ENCODE measurements at regions not wholly inside any gene's neighbourhood (a gene's known extent, or its start where the extent isn't known, plus 50 kb on each side); places are given as distances from the start of the nearest gene placed in this dataset.

DNA sequence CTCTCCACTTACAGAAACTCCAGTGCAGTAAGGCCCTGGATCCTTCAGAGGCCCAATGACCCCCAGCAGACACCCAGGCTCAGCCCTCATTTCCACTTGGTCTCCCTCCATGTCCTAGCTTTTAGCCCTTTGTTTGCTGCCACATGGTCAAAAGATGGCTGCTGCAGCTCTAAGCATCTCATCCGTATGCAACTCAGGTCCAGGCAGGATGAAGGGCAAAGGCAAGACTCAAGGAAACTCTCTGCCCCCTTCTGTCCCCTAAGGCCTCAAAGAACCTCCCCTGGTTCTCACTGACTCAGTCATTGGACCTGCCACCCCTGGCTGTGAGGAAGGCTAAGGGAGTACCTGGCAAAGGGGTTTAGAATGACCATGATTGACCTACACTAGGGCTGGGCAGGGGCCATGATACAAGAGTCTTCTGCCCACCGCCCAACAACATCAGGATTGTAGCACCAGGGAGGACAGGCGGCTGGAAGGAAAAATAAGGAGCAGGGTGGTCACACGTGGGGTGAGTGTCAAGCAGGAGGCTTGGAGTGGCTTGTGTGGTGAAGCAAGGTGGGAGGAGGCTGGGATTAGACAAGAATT, 303.8 kb upstream of the ZMIZ1 start:
- TF ChIP-seq, protein P1, sequence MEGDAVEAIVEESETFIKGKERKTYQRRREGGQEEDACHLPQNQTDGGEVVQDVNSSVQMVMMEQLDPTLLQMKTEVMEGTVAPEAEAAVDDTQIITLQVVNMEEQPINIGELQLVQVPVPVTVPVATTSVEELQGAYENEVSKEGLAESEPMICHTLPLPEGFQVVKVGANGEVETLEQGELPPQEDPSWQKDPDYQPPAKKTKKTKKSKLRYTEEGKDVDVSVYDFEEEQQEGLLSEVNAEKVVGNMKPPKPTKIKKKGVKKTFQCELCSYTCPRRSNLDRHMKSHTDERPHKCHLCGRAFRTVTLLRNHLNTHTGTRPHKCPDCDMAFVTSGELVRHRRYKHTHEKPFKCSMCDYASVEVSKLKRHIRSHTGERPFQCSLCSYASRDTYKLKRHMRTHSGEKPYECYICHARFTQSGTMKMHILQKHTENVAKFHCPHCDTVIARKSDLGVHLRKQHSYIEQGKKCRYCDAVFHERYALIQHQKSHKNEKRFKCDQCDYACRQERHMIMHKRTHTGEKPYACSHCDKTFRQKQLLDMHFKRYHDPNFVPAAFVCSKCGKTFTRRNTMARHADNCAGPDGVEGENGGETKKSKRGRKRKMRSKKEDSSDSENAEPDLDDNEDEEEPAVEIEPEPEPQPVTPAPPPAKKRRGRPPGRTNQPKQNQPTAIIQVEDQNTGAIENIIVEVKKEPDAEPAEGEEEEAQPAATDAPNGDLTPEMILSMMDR (IDR thresholded peaks at IDR 0.05; ENCODE audit: borderline replicate concordance, control extremely low read depth, extremely low read depth, insufficient read depth, missing control alignments), result no peak
- no peak for DNase-seq (ENCODE audit: low spot score)
- in situ Hi-C loops (cut with MboI; ENCODE audit: low sequenced_read_pairs, unreplicated experiment), result no loop called here

DNA sequence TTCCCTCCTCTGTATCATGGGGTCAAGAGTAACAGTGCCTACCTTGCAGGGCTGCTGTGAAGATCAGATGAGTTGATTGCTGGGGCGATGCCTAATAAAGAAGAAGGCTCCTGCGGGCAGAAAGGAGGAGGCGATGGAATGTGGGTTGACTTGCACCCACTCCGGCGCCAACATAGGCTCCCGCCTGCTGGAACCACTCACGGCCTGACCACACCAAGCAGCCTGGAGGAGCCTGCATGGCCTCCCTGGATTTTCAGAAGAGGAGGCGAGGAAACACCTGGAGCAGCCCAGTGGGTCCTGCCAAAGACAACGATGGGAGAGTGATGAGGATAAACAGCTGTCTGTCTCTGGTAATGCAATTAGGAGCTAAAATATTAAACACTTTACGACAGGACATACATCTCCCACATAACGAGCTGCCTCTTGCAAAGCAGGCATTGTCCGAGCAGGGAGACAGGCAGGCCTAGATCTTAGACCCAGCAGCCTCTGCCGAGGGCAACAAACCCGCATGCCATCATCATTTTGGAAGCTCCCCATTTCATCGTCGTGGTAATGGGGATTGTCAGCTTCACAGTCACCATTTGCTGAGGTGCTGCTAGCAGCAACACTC, 302.9 kb upstream of the ZMIZ1 start:
- no peak for DNase-seq (ENCODE audit: low spot score)
- TF ChIP-seq, protein P1 (IDR thresholded peaks at IDR 0.05; ENCODE audit: borderline replicate concordance, control extremely low read depth, extremely low read depth, insufficient read depth, missing control alignments), result no peak
- in situ Hi-C loops (cut with MboI; ENCODE audit: low sequenced_read_pairs, unreplicated experiment), result no loop called here

DNA sequence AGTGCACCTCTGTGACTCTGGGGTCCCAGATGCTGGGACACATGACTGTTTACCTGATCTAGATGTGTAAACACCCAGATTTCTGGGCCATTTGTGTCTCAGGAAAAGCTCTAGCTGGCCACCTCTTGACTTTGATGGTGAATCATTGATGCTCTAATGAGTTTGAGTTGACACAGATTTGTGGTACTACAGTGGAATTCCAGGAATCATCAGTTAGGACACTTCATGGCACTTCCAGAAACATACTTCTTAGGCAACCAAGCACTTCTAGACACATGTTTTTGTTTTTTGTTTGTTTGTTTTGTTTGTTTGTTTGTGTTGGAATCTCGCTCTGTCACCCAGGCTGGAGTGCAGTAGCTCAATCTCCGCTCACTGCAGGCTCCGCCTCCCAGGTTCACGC, 302.2 kb upstream of the ZMIZ1 start:
- in situ Hi-C loops (cut with MboI; ENCODE audit: low sequenced_read_pairs, unreplicated experiment), result no loop called here
- no peak for DNase-seq (ENCODE audit: low spot score)
- TF ChIP-seq, protein P1 (IDR thresholded peaks at IDR 0.05; ENCODE audit: borderline replicate concordance, control extremely low read depth, extremely low read depth, insufficient read depth, missing control alignments), result no peak

DNA sequence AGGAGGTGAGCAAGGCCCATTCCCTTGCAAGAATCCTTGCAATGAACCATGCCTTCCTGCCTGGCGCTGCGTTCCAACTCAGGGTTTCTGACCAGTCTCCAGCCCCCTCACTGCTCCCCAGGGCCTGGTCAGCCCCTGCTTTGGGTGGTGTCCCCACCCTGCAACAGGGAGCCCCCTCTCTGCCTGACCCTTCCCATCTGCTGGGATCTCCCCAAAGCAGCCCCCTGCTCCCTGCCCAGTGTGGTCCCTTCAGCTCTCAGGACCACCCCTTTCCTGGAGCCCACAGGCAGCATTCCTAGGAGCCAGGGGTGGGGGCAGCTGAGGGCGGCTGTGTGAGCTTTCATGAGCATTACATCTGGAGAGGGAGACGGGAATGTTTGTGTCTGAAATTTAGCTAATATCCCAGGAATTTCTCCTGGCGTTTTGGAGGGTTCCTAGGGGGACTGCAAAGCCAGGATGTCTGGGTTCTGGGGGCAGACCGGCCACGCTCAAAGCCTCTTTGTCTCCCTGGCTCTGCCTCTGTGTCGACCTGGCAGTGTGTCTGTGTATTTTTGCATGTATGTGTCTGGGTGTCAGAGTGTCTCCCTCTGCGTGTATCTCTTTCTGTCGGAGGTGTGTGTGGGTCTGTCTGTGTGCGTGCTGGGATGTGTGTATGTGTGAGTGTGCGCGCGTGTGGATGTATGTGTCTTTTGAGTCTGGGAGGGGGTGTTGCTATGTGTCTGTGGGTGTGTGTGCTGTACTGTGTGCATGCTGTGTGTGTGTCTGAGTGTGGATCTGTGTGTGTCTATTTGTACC, 300.5 kb upstream of the ZMIZ1 start:
- in situ Hi-C loops (cut with MboI; ENCODE audit: low sequenced_read_pairs, unreplicated experiment), result no loop called here
- TF ChIP-seq, protein P1 (IDR thresholded peaks at IDR 0.05; ENCODE audit: borderline replicate concordance, control extremely low read depth, extremely low read depth, insufficient read depth, missing control alignments), result no peak
- DNase-seq (ENCODE audit: low spot score), result no peak

DNA sequence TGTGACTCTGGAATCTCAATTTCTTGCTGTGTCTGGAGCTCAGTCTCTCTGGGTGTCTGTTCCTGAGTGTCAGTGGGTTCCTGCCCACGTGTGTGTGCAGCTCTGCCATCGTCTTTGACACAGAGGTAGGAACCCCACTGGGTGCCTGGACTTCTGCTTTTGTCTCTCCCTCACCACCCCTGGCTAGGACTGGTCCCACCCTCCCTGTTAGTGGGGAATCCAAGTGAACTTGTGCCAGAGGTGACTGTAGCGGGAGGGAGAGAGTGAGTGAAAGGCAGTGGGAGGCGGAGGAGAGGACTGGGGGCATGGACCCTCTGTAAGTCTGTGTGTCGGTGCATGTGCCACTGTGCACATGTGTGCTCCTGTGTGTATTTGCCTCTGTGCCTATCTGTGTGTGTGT, 299.9 kb upstream of the ZMIZ1 start:
- in situ Hi-C loops (cut with MboI; ENCODE audit: low sequenced_read_pairs, unreplicated experiment), result no loop called here
- TF ChIP-seq, protein P1 (IDR thresholded peaks at IDR 0.05; ENCODE audit: borderline replicate concordance, control extremely low read depth, extremely low read depth, insufficient read depth, missing control alignments), result no peak
- no peak for DNase-seq (ENCODE audit: low spot score)

DNA sequence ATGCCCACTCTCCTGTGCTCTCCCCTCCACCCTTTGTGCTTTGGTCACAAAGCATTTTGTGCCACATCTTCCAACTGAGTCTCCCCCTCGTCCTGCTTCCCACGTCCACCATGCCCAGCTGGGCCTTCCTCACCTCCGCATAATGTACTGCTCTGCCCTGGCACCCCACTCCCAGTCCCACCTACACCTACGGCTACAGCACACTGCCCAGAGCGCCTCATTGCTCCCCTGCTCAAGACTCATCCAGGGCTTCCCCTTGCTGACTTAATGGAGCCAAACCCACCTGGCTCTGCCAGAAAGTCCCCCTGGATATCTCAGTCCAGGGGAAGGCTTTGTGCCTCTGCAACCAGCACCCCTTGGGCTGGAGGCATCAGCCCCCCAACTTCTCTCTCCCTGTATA, 299.2 kb upstream of the ZMIZ1 start:
- no peak for DNase-seq (ENCODE audit: low spot score)
- TF ChIP-seq, protein P1 (IDR thresholded peaks at IDR 0.05; ENCODE audit: borderline replicate concordance, control extremely low read depth, extremely low read depth, insufficient read depth, missing control alignments), result no peak
- in situ Hi-C loops (cut with MboI; ENCODE audit: low sequenced_read_pairs, unreplicated experiment), result no loop called here

Measured in GM13976 (cell line).